Fibroblast of lung (primary cell): ENCODE measurements at regions not wholly inside any gene's neighbourhood (a gene's known extent, or its start where the extent isn't known, plus 50 kb on each side); places are given as distances from the start of the nearest gene placed in this dataset.
A peak's percentile ranks its signal among the peaks of the same experiment; 100 is the strongest.

Experiments used
- DNase-seq, 2 donors: peaks; one replicate each; pipeline versions ENCODE4 v3.0.0 to v3.0.0-alpha.2; 2010; ENCODE audit warnings: low read depth in 2 of 2
- H2AFZ ChIP-seq: 2 replicates; pipeline ENCODE4 v1.5.1; 2012; ENCODE audit warnings: low read length, control low read depth, inconsistent platforms
- H3K27ac ChIP-seq: 2 replicates; pipeline ENCODE4 v1.5.1; 2011; ENCODE audit warnings: low read length, control low read depth; ENCODE audit not compliant: insufficient read depth
- H3K27me3 ChIP-seq: 2 replicates; pipeline ENCODE4 v1.5.1; 2011; ENCODE audit warnings: mild to moderate bottlenecking, low read length; ENCODE audit not compliant: control insufficient read depth, insufficient read depth
- H3K36me3 ChIP-seq: 2 replicates; pipeline ENCODE4 v1.5.1; 2011; ENCODE audit warnings: low read length; ENCODE audit not compliant: control insufficient read depth, insufficient read depth
- H3K4me1 ChIP-seq: 2 replicates; pipeline ENCODE4 v1.5.1; 2011; ENCODE audit warnings: low read length; ENCODE audit not compliant: control insufficient read depth, insufficient read depth; ENCODE audit errors: extremely low read depth
- H3K4me2 ChIP-seq: 2 replicates; pipeline ENCODE4 v1.5.1; 2011; ENCODE audit warnings: low read length, control low read depth; ENCODE audit not compliant: insufficient read depth; ENCODE audit errors: extremely low read depth
- H3K4me3 ChIP-seq, 4 experiments: fragments of 200-600 bp in 1 of 4; sonication (generic) in 1 of 4; replicated peaks in 1 of 4; 2 replicates each; pipeline ENCODE4 v1.5.1; 2011 to 2016; ENCODE audit warnings: low read length in 4 of 4, low read depth in 3 of 4, mild to moderate bottlenecking in 3 of 4, control low read depth in 2 of 4, inconsistent platforms in 1 of 4, mixed read lengths in 1 of 4; ENCODE audit not compliant: insufficient read depth in 1 of 4; ENCODE audit errors: control extremely low read depth in 1 of 4
- H3K79me2 ChIP-seq: 2 replicates; pipeline ENCODE4 v1.5.1; 2012; ENCODE audit warnings: mild to moderate bottlenecking, low read length, inconsistent platforms; ENCODE audit not compliant: control insufficient read depth, insufficient read depth
- H3K9ac ChIP-seq: 2 replicates; pipeline ENCODE4 v1.5.1; 2011; ENCODE audit warnings: mild to moderate bottlenecking, low read length, control low read depth; ENCODE audit not compliant: insufficient read depth
- H3K9me3 ChIP-seq: 2 replicates; pipeline ENCODE4 v1.5.1; 2012; ENCODE audit warnings: low read depth, low read length; ENCODE audit not compliant: control insufficient read depth, insufficient read depth
- H4K20me1 ChIP-seq: 2 replicates; pipeline ENCODE4 v1.5.1; 2011; ENCODE audit warnings: low read length; ENCODE audit not compliant: control insufficient read depth, insufficient read depth; ENCODE audit errors: extremely low read depth
- CTCF ChIP-seq, 2 donors: IDR thresholded peaks in 1 of 2; conservative IDR thresholded peaks in 1 of 2; 1 replicate in 1 of 2; 2 replicates in 1 of 2; pipeline ENCODE4 v1.5.1; 2011 to 2012; ENCODE audit warnings: low read length in 2 of 2, control low read depth in 1 of 2, inconsistent platforms in 1 of 2, low read depth in 1 of 2, mild to moderate bottlenecking in 1 of 2
- EZH2 ChIP-seq: IDR thresholded peaks from 2 replicates; pipeline ENCODE4 v1.5.1; 2012; ENCODE audit warnings: low read length, control low read depth, mild to moderate bottlenecking; ENCODE audit errors: missing control alignments

GRCh38 chr14:71466946-71467345 lies 465.3 kb upstream of the RGS6 start:
- Histone ChIP-seq H3K79me2 (no peaks in the 10 kb centered on the region), H3K4me2 (no peak overlapping the region), H3K4me3 (no peak overlapping the region), H3K27ac (no peak overlapping the region), H3K4me1 (peaks cover 3% of the 10 kb centered on the region), H2AFZ (no peak overlapping the region), H4K20me1 (no peaks in the 10 kb centered on the region), H3K9me3 (no peaks in the 10 kb centered on the region), H3K36me3 (no peaks in the 10 kb centered on the region), H3K27me3 (no peaks in the 10 kb centered on the region), H3K9ac (no peak overlapping the region)
- TF ChIP-seq CTCF (conservative IDR thresholded peaks at IDR 0.05 in 1 of 2, IDR thresholded peaks at IDR 0.05 in 1 of 2; ENCODE audit: low read depth in 1 of 2, low read length in 2 of 2) = no peak
- no peak for TF ChIP-seq EZH2
- no peak for DNase-seq

- Histone ChIP-seq H3K36me3 (no peaks in the 10 kb centered on the region), H2AFZ (no peak overlapping the region), H3K4me1 (peaks cover 4% of the 10 kb centered on the region), H3K4me3 (no peak overlapping the region), H3K27ac (no peak overlapping the region), H3K27me3 (no peaks in the 10 kb centered on the region), H3K9me3 (no peaks in the 10 kb centered on the region), H3K9ac (no peak overlapping the region), H4K20me1 (no peaks in the 10 kb centered on the region), H3K79me2 (no peaks in the 10 kb centered on the region), H3K4me2 (no peak overlapping the region)
- DNase-seq = peak in 1 of 2 donors; percentile 58
- TF ChIP-seq EZH2 = no peak
- no peak for TF ChIP-seq CTCF (conservative IDR thresholded peaks at IDR 0.05 in 1 of 2, IDR thresholded peaks at IDR 0.05 in 1 of 2; ENCODE audit: low read depth in 1 of 2, low read length in 2 of 2)
These were observed 464.8 kb upstream of the RGS6 start for GRCh38 chr14:71467361-71467811.

- Histone ChIP-seq H3K79me2 (no peaks in the 10 kb centered on the region), H2AFZ (no peak overlapping the region), H3K36me3 (no peaks in the 10 kb centered on the region), H3K4me3 (no peak overlapping the region), H3K27ac (no peak overlapping the region), H3K4me2 (no peak overlapping the region), H3K9ac (no peak overlapping the region), H3K27me3 (no peaks in the 10 kb centered on the region), H3K9me3 (no peaks in the 10 kb centered on the region), H4K20me1 (no peaks in the 10 kb centered on the region), H3K4me1 (peaks cover 4% of the 10 kb centered on the region)
- TF ChIP-seq EZH2 (no peak), CTCF (conservative IDR thresholded peaks at IDR 0.05 in 1 of 2, IDR thresholded peaks at IDR 0.05 in 1 of 2; ENCODE audit: low read depth in 1 of 2, low read length in 2 of 2) (no peak)
- no peak for DNase-seq
These were observed 463.5 kb upstream of the RGS6 start for GRCh38 chr14:71468701-71469100.
